K562 (cell line): ENCODE measurements at regions not wholly inside any gene's neighbourhood (a gene's known extent, or its start where the extent isn't known, plus 50 kb on each side); places are given as distances from the start of the nearest gene placed in this dataset.

Experiments used
- ATAC-seq: fragments of 200-7000 bp; cut with Tn5 transposase; 3 replicates; pipeline ENCODE4 v1.9.1; 2020; ENCODE audit warnings: moderate library complexity
- BruUV-seq: library from RNA; stranded (reverse); fragments of 400-500 nt; replicated peaks from 2 replicates; lab custom pipeline; 2021; lab: Mats Ljungman, UMichigan
- CTCF ChIA-PET: fragments of 300-600 bp; formaldehyde crosslinking; extraction: SDS; loops from one replicate; lab custom pipeline; 2021; ENCODE audit warnings: low intra/inter-chr PET ratio; lab: Yijun Ruan, JAX
- POLR2A ChIA-PET: fragments of 300-600, 350-650 bp; sonication (Branson Sonifier 250); formaldehyde crosslinking; extraction: SDS; loops from one replicate; lab custom pipeline; 2021; ENCODE audit warnings: antibody characterized with exemption, inconsistent platforms; lab: Yijun Ruan, JAX
- DNase-seq, 4 experiments: peaks; one replicate each; pipeline versions ENCODE4 v3.0.0 to v3.0.0-alpha.2; 2011 to 2018; ENCODE audit warnings: low spot score in 3 of 4, mixed read lengths in 3 of 4; ENCODE audit errors: extremely low read depth in 1 of 4
- FAIRE-seq: peaks from 2 replicates; lab custom pipeline; 2011; peaks lifted over from hg19 to GRCh38; lab: Jason Lieb, UNC
- H2AFZ ChIP-seq: 2 replicates; pipeline ENCODE4 v1.6.0; 2011; ENCODE audit warnings: low read depth, low read length, control low read depth, inconsistent platforms
- H3K27ac ChIP-seq: fragments of 200-600 bp; 3 replicates; pipeline ENCODE4 v1.8.0; 2011; ENCODE audit warnings: low read depth, mild to moderate bottlenecking, control low read depth, inconsistent platforms, low read length, moderate library complexity, mixed read lengths; ENCODE audit errors: extremely low read depth
- H3K27me3 ChIP-seq, 2 experiments: fragments of 300-600 bp in 1 of 2; 2 replicates in 1 of 2; 3 replicates in 1 of 2; pipeline versions ENCODE4 v1.6.0 to v1.8.0; 2011; ENCODE audit warnings: inconsistent platforms in 2 of 2, low read length in 2 of 2, mild to moderate bottlenecking in 1 of 2, mixed read lengths in 1 of 2, moderate library complexity in 1 of 2; ENCODE audit not compliant: control insufficient read depth in 2 of 2, insufficient read depth in 2 of 2
- H3K36me3 ChIP-seq: fragments of 300-600 bp; 3 replicates; pipeline ENCODE4 v1.8.0; 2011; ENCODE audit warnings: mild to moderate bottlenecking, low read length, inconsistent platforms; ENCODE audit not compliant: control insufficient read depth, insufficient read depth
- H3K4me1 ChIP-seq, 2 experiments: fragments of 200-600 bp in 1 of 2; replicated peaks in 1 of 2; 2 replicates in 1 of 2; 3 replicates in 1 of 2; pipeline versions ENCODE4 v1.5.1 to v1.8.0; 2011; ENCODE audit warnings: inconsistent platforms in 2 of 2, low read length in 2 of 2, mild to moderate bottlenecking in 1 of 2, mixed read lengths in 1 of 2, moderate library complexity in 1 of 2; ENCODE audit not compliant: control insufficient read depth in 2 of 2, insufficient read depth in 2 of 2
- H3K4me2 ChIP-seq: 2 replicates; pipeline ENCODE4 v1.6.1; 2011; ENCODE audit warnings: low read length, control low read depth, inconsistent platforms, mixed read lengths; ENCODE audit not compliant: insufficient read depth
- H3K4me3 ChIP-seq: fragments of 200-600 bp; sonication (generic), shearing (Covaris generic); 2 replicates; pipeline ENCODE4 v1.5.1; 2016; ENCODE audit warnings: control low read depth, inconsistent platforms
- H3K79me2 ChIP-seq: fragments of 200-600 bp; 3 replicates; pipeline ENCODE4 v1.8.0; 2011; ENCODE audit warnings: low read length, inconsistent platforms; ENCODE audit not compliant: control insufficient read depth, insufficient read depth
- H3K9ac ChIP-seq, 2 experiments: 2 replicates each; pipeline versions ENCODE4 v1.6.0 to v1.6.1; 2011; ENCODE audit warnings: low read depth in 2 of 2, low read length in 2 of 2, control low read depth in 1 of 2, inconsistent platforms in 1 of 2, mild to moderate bottlenecking in 1 of 2, mixed read lengths in 1 of 2; ENCODE audit not compliant: insufficient read depth in 1 of 2
- H3K9me1 ChIP-seq: one replicate; pipeline ENCODE4 v1.6.0; 2011; ENCODE audit warnings: inconsistent platforms, mild to moderate bottlenecking, low read length, moderate library complexity; ENCODE audit not compliant: control insufficient read depth, insufficient read depth
- H3K9me3 ChIP-seq: replicated peaks from 2 replicates; pipeline ENCODE4 v1.5.1; 2011; ENCODE audit warnings: low read depth, low read length, inconsistent platforms; ENCODE audit not compliant: control insufficient read depth, insufficient read depth
- H4K20me1 ChIP-seq: replicated peaks from 2 replicates; pipeline ENCODE4 v1.6.1; 2011; ENCODE audit warnings: low read length, inconsistent platforms, mixed read lengths; ENCODE audit not compliant: control insufficient read depth, insufficient read depth
- C11orf30 ChIP-seq: fragments of 450-650 bp; IDR thresholded peaks from 2 replicates; pipeline ENCODE4 v1.6.1; 2016; ENCODE audit warnings: low read depth, mild to moderate bottlenecking
- CBFB ChIP-seq: sonication (generic); formaldehyde crosslinking; IDR thresholded peaks from 2 replicates; pipeline ENCODE4 v1.4.0; 2020; ENCODE audit warnings: mild to moderate bottlenecking, missing genetic modification reagents
- CEBPB ChIP-seq: fragments of 450-650 bp; IDR thresholded peaks from 2 replicates; pipeline ENCODE4 v1.6.1; 2016; ENCODE audit warnings: missing genetic modification characterization, missing compliant biosample characterization
- DACH1 ChIP-seq: fragments of 450-650 bp; IDR thresholded peaks from 2 replicates; pipeline ENCODE4 v1.6.1; 2018; ENCODE audit not compliant: partially characterized antibody
- HDAC6 ChIP-seq: IDR thresholded peaks from 2 replicates; pipeline ENCODE4 v1.6.1; 2012; ENCODE audit warnings: low read depth, mild to moderate bottlenecking, control low read depth, inconsistent platforms, low read length, moderate library complexity
- HOXB6 ChIP-seq: fragments of 250-450 bp; sonication (Bioruptor Pico); IDR thresholded peaks from 2 replicates; pipeline ENCODE4 v1.5.1; 2022; ENCODE audit warnings: mild to moderate bottlenecking, borderline replicate concordance
- KDM1A ChIP-seq, 2 experiments: fragments of 450-650 bp; IDR thresholded peaks; 2 replicates each; pipeline ENCODE4 v1.6.1; 2016; ENCODE audit warnings: mild to moderate bottlenecking in 2 of 2
- MYBL2 ChIP-seq, 2 experiments: fragments of 450-650 bp in 1 of 2; sonication (generic) in 1 of 2; formaldehyde crosslinking in 1 of 2; IDR thresholded peaks; 2 replicates each; pipeline versions ENCODE4 v1.6.1 to v1.8.1; 2017 to 2022; ENCODE audit warnings: borderline replicate concordance in 1 of 2, inconsistent platforms in 1 of 2, low read depth in 1 of 2, mild to moderate bottlenecking in 1 of 2, missing genetic modification reagents in 1 of 2, moderate library complexity in 1 of 2
- MYNN ChIP-seq, 2 experiments: sonication (generic); formaldehyde crosslinking in 1 of 2; IDR thresholded peaks; 2 replicates each; pipeline versions ENCODE4 v1.5.0 to v1.6.1; 2016 to 2020; ENCODE audit warnings: antibody characterized with exemption in 1 of 2, missing genetic modification reagents in 1 of 2
- PCBP1 ChIP-seq: fragments of 200-400 bp; formaldehyde crosslinking; IDR thresholded peaks from 2 replicates; pipeline ENCODE4 v1.6.1; 2018; ENCODE audit warnings: mild to moderate bottlenecking, low read depth, low read length; ENCODE audit not compliant: poor library complexity, severe bottlenecking
- PTRF ChIP-seq: fragments of 450-650 bp; IDR thresholded peaks from 2 replicates; pipeline ENCODE4 v1.6.1; 2016; ENCODE audit warnings: mild to moderate bottlenecking, missing genetic modification characterization, missing compliant biosample characterization
- SRSF9 ChIP-seq: fragments of 200-400 bp; formaldehyde crosslinking; IDR thresholded peaks from 2 replicates; pipeline ENCODE4 v1.6.1; 2017; ENCODE audit warnings: low read depth, low read length, borderline replicate concordance
- ZBTB1 ChIP-seq: sonication (generic); formaldehyde crosslinking; IDR thresholded peaks from 2 replicates; pipeline ENCODE4 v1.8.1; 2023; ENCODE audit warnings: missing genetic modification reagents, low read depth, mild to moderate bottlenecking, borderline replicate concordance
- whole genome bisulfite sequencing: fragments of 100-300 bp; shearing (Covaris generic); methylation state at CpG from one replicate; pipeline ENCODE4 v1.1.6; 2016; ENCODE audit warnings: low coverage, mixed read lengths; ENCODE audit not compliant: insufficient coverage; ENCODE audit errors: missing lambda C conversion rate; 5-methylcytosine and 5-hydroxymethylcytosine counted together
- in situ Hi-C: fragments of 300-500 bp; cut with MboI; formaldehyde crosslinking; loops from 4 replicates; pipeline ENCODE4 v1.15.0; 2018; ENCODE audit warnings: inconsistent platforms, mixed read lengths
- intact Hi-C: fragments of 100-400 bp; cut with micrococcal nuclease; formaldehyde crosslinking; loops from 2 replicates; pipeline ENCODE4 v1.14.2; 2022
- TF ChIP-seq, protein P1 (sequence below): fragments of 450-650 bp; formaldehyde crosslinking; IDR thresholded peaks from 2 replicates; pipeline ENCODE4 v1.4.0; 2020; ENCODE audit warnings: mild to moderate bottlenecking, moderate library complexity
- TF ChIP-seq, protein P2 (sequence below): IDR thresholded peaks from 2 replicates; pipeline ENCODE4 v1.6.1; 2014; ENCODE audit warnings: antibody characterized with exemption

DNA sequence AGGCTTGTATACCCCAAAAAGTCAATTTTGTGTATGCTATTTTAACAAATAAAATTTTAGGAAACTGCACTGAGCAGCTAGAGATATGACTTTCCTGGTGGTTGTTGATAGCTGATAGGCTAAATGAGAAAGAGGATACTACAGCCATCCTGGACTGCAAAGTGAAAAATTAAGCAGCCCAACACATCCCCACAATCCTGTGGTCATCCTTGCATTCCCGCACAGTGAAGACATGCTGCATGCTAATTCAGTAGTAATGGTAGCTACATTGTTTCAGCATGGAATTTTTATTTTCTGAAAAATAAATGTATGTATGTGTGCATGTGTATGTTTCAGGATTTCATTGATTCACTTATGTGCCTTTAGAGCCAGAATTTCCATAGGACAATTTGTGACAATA, 124.2 kb upstream of the CCDC68 start:
- Histone ChIP-seq H3K4me2 (no peak overlapping the region), H3K9me3 (no peaks in the 10 kb centered on the region), H4K20me1 (no peaks in the 10 kb centered on the region), H3K27me3 (peaks cover 0 to 10% of the 10 kb centered on the region in 2 experiments; a peak in 2 of 5 replicates), H3K9ac (no peak overlapping the region), H3K36me3 (no peaks in the 10 kb centered on the region), H3K4me3 (no peak overlapping the region), H3K4me1 (no peaks in the 10 kb centered on the region), H3K27ac (no peak overlapping the region), H3K9me1 (no peaks in the 10 kb centered on the region), H2AFZ (no peak overlapping the region), H3K79me2 (no peaks in the 10 kb centered on the region)
- FAIRE-seq, result no peak
- CTCF ChIA-PET, result no interaction called here
- 0% methylated on average over 1 of the region's 1 CpG for WGBS
- in situ Hi-C loops, result no loop called here
- TF ChIP-seq PCBP1 (no peak), PTRF (tag) (no peak), ZBTB1 (CRISPR knock-in tag) (no peak), SRSF9 (no peak), DACH1 (no peak), HDAC6 (no peak), CEBPB (tag) (no peak), C11orf30 (no peak), MYNN (IDR thresholded peaks at IDR 0.05) (no peak), MYNN (CRISPR knock-in tag; IDR thresholded peaks at IDR 0.05) (no peak), HOXB6 (no peak), KDM1A (IDR thresholded peaks at IDR 0.05) (no peak), CBFB (no peak), MYBL2 (IDR thresholded peaks at IDR 0.05; ENCODE audit: low read depth) (no peak), MYBL2 (CRISPR knock-in tag; IDR thresholded peaks at IDR 0.05; ENCODE audit: borderline replicate concordance) (no peak)
- TF ChIP-seq, protein P1, sequence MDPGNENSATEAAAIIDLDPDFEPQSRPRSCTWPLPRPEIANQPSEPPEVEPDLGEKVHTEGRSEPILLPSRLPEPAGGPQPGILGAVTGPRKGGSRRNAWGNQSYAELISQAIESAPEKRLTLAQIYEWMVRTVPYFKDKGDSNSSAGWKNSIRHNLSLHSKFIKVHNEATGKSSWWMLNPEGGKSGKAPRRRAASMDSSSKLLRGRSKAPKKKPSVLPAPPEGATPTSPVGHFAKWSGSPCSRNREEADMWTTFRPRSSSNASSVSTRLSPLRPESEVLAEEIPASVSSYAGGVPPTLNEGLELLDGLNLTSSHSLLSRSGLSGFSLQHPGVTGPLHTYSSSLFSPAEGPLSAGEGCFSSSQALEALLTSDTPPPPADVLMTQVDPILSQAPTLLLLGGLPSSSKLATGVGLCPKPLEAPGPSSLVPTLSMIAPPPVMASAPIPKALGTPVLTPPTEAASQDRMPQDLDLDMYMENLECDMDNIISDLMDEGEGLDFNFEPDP, result no peak
- TF ChIP-seq, protein P2, sequence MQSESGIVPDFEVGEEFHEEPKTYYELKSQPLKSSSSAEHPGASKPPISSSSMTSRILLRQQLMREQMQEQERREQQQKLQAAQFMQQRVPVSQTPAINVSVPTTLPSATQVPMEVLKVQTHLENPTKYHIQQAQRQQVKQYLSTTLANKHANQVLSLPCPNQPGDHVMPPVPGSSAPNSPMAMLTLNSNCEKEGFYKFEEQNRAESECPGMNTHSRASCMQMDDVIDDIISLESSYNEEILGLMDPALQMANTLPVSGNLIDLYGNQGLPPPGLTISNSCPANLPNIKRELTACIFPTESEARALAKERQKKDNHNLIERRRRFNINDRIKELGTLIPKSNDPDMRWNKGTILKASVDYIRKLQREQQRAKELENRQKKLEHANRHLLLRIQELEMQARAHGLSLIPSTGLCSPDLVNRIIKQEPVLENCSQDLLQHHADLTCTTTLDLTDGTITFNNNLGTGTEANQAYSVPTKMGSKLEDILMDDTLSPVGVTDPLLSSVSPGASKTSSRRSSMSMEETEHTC, result no peak
- POLR2A ChIA-PET, result interaction anchor here (0.9 kb wide), 1 partner anchor 642 kb away, joined by 3 read pairs; no protein-coding TSS in a partner anchor
- intact Hi-C loops, result no loop called here
- DNase-seq, result no peak
- BruUV-seq, result no TSS peak
- ATAC-seq, result no peak
